Neural crest cell (in vitro differentiated cells): ENCODE measurements at regions not wholly inside any gene's neighbourhood (a gene's known extent, or its start where the extent isn't known, plus 50 kb on each side); places are given as distances from the start of the nearest gene placed in this dataset.
A peak's percentile ranks its signal among the peaks of the same experiment; 100 is the strongest.

ENCODE experiments used
- DNase-seq: peaks from one replicate; pipeline ENCODE4 v3.0.0; 2021; ENCODE audit warnings: low read depth, mixed read lengths, low spot score
- H3K27ac Mint-ChIP-seq: one replicate; pipeline ENCODE4 v1.8.0; 2021; ENCODE audit warnings: mild to moderate bottlenecking, mixed read lengths; ENCODE audit not compliant: unreplicated experiment
- H3K27me3 Mint-ChIP-seq: 2 replicates; pipeline ENCODE4 v1.8.0; 2021; ENCODE audit warnings: low read depth, mild to moderate bottlenecking, mixed read lengths
- H3K36me3 Mint-ChIP-seq: 2 replicates; pipeline ENCODE4 v1.8.0; 2021; ENCODE audit warnings: low read depth, mild to moderate bottlenecking, mixed read lengths
- H3K4me1 Mint-ChIP-seq: 2 replicates; pipeline ENCODE4 v1.8.0; 2021; ENCODE audit warnings: mixed read lengths
- H3K4me3 Mint-ChIP-seq: one replicate; pipeline ENCODE4 v1.8.0; 2021; ENCODE audit warnings: mild to moderate bottlenecking, mixed read lengths
- H3K9me3 Mint-ChIP-seq: 2 replicates; pipeline ENCODE4 v1.8.0; 2021; ENCODE audit warnings: mixed read lengths
- TF ChIP-seq, protein P1 (sequence below): fragments of 200-600 bp; sonication (generic); conservative IDR thresholded peaks from 2 replicates; pipeline ENCODE4 v1.5.0; 2021; ENCODE audit warnings: antibody characterized with exemption, mild to moderate bottlenecking

DNA sequence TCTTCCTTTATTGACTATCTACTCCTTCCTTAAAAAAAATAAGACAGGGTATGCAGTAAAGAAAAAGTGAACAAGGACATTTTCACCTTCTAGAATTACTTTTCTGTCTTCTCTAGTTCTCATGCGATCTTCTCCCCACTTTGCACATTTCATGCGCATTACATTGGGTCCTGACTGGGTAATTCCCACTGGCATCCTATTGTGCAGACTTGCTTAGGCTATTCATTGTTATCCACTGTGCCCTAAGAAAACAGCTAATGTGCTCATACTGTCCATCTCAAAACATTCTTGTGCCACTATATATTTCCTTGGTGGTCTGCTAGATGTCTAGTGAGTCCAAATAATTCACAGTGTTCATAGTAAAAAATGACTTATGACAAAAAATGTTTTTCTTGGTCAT lies 447.4 kb upstream of the ROBO1 start:
- Mint-ChIP-seq H3K9me3 (no peaks in the 10 kb centered on the region), H3K27me3 (no peaks in the 10 kb centered on the region), H3K4me3 (no peak overlapping the region), H3K4me1 (no peaks in the 10 kb centered on the region), H3K27ac (no peak overlapping the region), H3K36me3 (no peaks in the 10 kb centered on the region)
- no peak for DNase-seq
- TF ChIP-seq, protein P1, sequence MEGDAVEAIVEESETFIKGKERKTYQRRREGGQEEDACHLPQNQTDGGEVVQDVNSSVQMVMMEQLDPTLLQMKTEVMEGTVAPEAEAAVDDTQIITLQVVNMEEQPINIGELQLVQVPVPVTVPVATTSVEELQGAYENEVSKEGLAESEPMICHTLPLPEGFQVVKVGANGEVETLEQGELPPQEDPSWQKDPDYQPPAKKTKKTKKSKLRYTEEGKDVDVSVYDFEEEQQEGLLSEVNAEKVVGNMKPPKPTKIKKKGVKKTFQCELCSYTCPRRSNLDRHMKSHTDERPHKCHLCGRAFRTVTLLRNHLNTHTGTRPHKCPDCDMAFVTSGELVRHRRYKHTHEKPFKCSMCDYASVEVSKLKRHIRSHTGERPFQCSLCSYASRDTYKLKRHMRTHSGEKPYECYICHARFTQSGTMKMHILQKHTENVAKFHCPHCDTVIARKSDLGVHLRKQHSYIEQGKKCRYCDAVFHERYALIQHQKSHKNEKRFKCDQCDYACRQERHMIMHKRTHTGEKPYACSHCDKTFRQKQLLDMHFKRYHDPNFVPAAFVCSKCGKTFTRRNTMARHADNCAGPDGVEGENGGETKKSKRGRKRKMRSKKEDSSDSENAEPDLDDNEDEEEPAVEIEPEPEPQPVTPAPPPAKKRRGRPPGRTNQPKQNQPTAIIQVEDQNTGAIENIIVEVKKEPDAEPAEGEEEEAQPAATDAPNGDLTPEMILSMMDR = no peak

DNA sequence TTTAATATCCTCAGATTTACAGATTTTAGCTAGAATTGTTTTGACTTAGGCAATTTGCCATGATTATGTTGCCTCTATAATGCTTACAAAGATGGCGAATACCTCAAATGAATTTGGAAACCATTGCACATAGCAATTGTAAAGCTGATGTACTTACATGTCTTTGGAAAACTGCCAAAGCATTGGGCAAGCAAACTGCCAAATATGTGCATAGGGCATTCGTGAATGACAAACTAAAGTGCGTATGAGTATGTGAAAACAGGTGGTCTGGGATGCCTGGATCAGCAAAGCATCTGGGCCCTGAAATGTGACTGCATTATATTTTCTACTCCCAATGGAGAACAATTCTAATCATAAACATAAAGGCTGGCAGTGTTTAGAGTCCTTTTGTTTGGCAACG lies 445.3 kb upstream of the ROBO1 start:
- Mint-ChIP-seq H3K27ac (no peak overlapping the region), H3K4me1 (no peaks in the 10 kb centered on the region), H3K9me3 (no peaks in the 10 kb centered on the region), H3K4me3 (no peak overlapping the region), H3K27me3 (no peaks in the 10 kb centered on the region), H3K36me3 (no peaks in the 10 kb centered on the region)
- DNase-seq = no peak
- TF ChIP-seq, protein P1 = no peak

DNA sequence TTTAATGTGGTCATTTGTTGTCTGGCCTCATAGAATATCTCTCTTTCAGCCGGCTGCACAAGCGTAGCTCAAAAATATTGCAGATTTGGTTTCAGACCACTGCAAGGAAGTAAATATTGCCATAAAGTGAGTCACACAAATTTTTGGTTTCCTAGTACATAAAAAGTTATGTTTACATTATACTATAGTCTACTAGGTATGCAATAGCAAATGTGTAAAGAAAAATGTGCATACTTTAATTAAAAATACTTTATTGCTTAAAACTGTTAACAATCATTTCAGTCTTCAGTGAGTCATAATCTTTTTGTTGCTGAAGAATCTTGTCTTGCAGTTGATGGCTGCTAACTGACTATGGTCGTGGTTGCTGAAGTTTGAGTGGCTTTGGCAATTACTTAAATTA lies 425.1 kb upstream of the ROBO1 start:
- Mint-ChIP-seq H3K27ac (no peak overlapping the region), H3K9me3 (no peaks in the 10 kb centered on the region), H3K4me3 (no peak overlapping the region), H3K4me1 (peaks cover 16% of the 10 kb centered on the region), H3K36me3 (no peaks in the 10 kb centered on the region), H3K27me3 (no peaks in the 10 kb centered on the region)
- TF ChIP-seq, protein P1 = no peak
- no peak for DNase-seq

DNA sequence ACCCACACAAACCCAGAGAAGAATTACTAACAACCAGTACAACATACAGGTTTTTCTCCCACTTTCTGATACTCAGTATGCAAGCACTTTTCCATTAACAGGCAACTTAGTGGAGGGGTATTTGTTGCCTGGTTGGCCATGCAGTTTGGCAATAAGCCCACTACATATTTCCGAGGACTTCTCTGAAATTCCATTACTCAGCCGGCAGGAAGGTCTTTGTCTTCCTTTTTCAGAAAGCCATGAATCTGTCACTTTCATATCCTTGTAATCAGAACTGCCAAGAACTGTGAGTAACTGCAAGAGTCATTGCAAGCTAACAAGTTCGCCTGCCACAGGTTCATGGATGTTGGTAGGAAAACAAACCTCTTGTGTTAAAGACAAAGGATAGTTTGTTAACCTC lies 422.3 kb upstream of the ROBO1 start:
- Mint-ChIP-seq H3K27ac (peak overlapping the region; percentile 30), H3K4me1 (peaks cover 16% of the 10 kb centered on the region), H3K9me3 (no peaks in the 10 kb centered on the region), H3K27me3 (no peaks in the 10 kb centered on the region), H3K4me3 (no peak overlapping the region), H3K36me3 (no peaks in the 10 kb centered on the region)
- TF ChIP-seq, protein P1 = no peak
- DNase-seq = no peak

DNA sequence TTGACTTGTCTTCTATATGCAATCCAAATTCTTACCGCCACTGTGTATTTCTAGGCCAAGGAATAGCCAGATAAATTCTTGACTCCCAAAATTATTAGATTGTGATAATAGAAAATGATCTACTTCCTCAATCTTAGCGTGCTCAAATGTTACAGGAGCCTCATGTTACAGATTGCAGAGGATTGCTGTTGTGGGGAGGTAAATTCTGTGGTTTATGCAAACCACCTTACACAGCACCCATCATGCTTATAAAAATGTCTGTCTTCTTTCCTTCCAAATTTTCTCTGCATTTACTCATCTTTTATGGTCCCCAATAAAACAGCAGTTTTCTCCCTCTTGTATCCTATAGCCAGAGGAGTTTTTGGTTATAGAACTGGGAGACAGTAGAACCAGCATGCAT lies 420.2 kb upstream of the ROBO1 start:
- H3K27me3 Mint-ChIP-seq = no peaks in the 10 kb centered on the region
- no peaks in the 10 kb centered on the region for H3K9me3 Mint-ChIP-seq
- H3K36me3 Mint-ChIP-seq = no peaks in the 10 kb centered on the region
- H3K27ac Mint-ChIP-seq = no peak overlapping the region
- no peak overlapping the region for H3K4me3 Mint-ChIP-seq
- DNase-seq = no peak
- TF ChIP-seq, protein P1 = no peak
- peaks cover 16% of the 10 kb centered on the region for H3K4me1 Mint-ChIP-seq

DNA sequence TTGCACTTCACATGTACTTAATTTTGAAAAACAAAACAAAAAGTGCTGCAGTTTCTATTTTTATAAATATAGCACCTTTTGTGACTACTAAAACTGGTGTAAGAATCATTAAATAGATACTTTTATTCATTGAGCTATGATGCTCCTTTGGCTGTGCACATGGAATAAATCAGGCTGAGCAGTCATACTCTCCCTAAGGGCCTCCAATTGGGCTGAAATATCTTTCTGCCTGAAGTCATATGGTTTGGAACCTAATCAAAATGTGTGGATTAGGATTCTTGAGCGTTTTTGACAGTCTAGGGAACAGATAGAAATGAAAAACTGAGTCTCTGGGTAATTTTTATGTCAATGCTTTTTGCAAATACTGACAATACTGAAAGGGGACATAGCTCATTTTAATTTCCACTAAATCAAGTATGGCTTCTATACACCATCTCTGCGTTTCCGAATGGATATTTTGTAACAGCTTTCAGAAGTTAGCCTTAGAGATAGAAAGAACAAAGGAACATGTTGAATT lies 392.2 kb upstream of the ROBO1 start:
- Mint-ChIP-seq H3K4me1 (peaks cover 4% of the 10 kb centered on the region), H3K27me3 (no peaks in the 10 kb centered on the region), H3K36me3 (no peaks in the 10 kb centered on the region), H3K9me3 (no peaks in the 10 kb centered on the region), H3K4me3 (no peak overlapping the region), H3K27ac (no peak overlapping the region)
- TF ChIP-seq, protein P1 = no peak
- DNase-seq = no peak
